Stimulated activated memory B cell treated with anti-CD40 and anti-IgM and Interleukin-4, amounts not matched to agents 10 μg/mL and 1 μg/mL and 100 μg/mL, for 72 hours (primary cell): ENCODE measurements at regions not wholly inside any gene's neighbourhood (a gene's known extent, or its start where the extent isn't known, plus 50 kb on each side); places are given as distances from the start of the nearest gene placed in this dataset.
"Not testable (repeated sequence)": the region's sequence is repeated elsewhere in the genome, so short reads cannot be mapped to it uniquely, and the experiment has no call there.

Experiments
- ATAC-seq: fragments of 150-1000 bp; cut with Tn5 transposase; 2 replicates; pipeline ENCODE4 v1.10.0; 2021
- H3K27ac Mint-ChIP-seq: one replicate; pipeline ENCODE4 v1.8.0; 2022; ENCODE audit warnings: mild to moderate bottlenecking, mixed read lengths
- H3K27me3 Mint-ChIP-seq: one replicate; pipeline ENCODE4 v1.8.0; 2022; ENCODE audit warnings: mixed read lengths
- H3K36me3 Mint-ChIP-seq: one replicate; pipeline ENCODE4 v1.8.0; 2022; ENCODE audit warnings: mixed read lengths
- H3K4me1 Mint-ChIP-seq: one replicate; pipeline ENCODE4 v1.8.0; 2022; ENCODE audit warnings: mixed read lengths
- H3K4me3 Mint-ChIP-seq: one replicate; pipeline ENCODE4 v1.8.0; 2022; ENCODE audit warnings: mild to moderate bottlenecking, moderate library complexity, mixed read lengths
- H3K9me3 Mint-ChIP-seq: one replicate; pipeline ENCODE4 v1.8.0; 2022; ENCODE audit warnings: mixed read lengths

DNA sequence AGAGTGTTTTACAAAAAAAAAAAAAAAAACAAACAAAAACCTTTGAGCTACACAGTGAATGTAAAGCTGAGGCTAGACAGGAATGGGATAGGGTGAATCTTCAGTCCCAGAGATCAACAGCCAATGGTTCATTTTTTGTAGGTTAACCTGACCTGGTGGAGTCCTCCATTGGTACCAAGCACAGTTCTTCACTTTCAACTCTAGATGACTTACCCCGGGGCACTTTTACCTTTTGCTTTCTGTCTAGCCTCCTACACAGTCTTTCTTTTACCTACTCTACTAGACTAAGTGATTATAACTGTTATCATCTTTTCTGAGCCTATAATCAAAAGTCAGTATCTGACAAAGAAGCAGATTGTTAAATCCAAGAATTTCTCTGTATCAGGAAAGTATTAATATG is 50.9 kb downstream of the ANXA2R start:
- ATAC-seq: no peak
- Mint-ChIP-seq H3K27ac (no peak overlapping the region), H3K4me1 (peaks cover 38% of the 10 kb centered on the region), H3K9me3 (no peaks in the 10 kb centered on the region), H3K27me3 (no peaks in the 10 kb centered on the region), H3K4me3 (no peak overlapping the region), H3K36me3 (peaks cover 12% of the 10 kb centered on the region)

DNA sequence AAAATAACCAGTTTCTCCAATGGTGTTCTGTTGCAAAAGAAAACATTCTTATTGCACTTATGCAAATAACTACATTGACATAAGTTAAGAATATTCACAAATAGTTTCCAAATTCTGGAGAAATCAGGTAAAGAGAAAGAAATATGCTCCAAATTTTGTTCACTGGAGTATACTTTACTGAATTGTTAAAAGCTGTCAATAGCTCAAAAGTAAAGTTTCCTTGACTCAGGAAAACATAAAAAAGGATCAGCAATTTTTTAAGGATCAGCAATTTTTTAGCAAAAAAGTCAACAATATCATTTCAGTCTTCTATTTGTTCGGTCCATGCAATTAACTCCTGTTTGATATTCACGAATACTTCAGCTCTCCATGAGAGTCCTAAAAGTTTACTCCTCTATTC is 51.6 kb downstream of the ANXA2R start:
- H3K9me3 Mint-ChIP-seq: no peaks in the 10 kb centered on the region
- no peak overlapping the region for H3K27ac Mint-ChIP-seq
- peaks cover 12% of the 10 kb centered on the region for H3K36me3 Mint-ChIP-seq
- H3K4me1 Mint-ChIP-seq: peaks cover 31% of the 10 kb centered on the region
- H3K4me3 Mint-ChIP-seq: no peak overlapping the region
- no peaks in the 10 kb centered on the region for H3K27me3 Mint-ChIP-seq
- no peak for ATAC-seq

DNA sequence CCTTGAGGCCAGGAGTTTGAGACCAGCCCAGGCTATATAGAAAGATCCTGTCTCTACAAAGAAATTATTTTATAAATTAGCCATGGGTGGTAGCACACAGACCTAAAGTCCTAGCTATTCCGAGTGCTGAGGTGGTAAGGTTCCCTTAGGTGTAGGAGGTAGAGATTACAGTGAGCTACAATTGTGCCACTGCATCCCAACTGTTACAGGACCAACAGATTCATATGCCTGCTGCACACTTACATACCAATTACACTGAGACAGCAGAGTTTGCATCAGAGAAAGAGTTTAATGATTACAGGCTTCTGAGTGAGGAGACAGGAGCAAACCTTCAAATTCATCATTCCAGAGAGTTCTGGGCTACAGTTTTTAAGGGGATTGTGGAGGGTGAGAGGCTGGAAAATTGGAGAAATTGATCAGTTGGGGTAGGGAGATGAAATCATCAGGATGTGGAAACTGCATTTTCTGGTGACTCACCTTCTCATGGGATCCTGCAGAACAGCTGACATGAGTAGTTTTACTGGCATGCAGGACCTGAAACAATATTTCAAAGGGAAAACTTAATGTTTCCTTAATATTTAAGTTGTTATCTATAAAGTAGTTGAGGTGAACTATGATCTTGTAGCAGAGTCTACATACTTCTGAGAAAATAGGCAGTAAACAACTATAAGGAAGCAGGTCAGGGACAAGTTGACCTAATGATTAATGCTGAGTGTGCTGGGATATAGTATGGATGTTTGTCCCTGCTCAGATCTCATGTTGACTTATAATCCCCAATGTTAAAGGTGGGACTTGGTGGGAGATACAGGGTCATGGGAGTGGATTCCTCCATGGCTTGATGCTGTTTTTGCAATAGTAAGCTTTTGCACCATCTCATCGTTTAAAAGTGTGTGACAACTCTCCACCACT is 54.7 kb downstream of the ANXA2R start:
- Mint-ChIP-seq H3K36me3 (peaks cover 12% of the 10 kb centered on the region), H3K4me1 (peaks cover 21% of the 10 kb centered on the region), H3K4me3 (no peak overlapping the region), H3K27me3 (no peaks in the 10 kb centered on the region), H3K9me3 (no peaks in the 10 kb centered on the region), H3K27ac (no peak overlapping the region)
- no peak for ATAC-seq

DNA sequence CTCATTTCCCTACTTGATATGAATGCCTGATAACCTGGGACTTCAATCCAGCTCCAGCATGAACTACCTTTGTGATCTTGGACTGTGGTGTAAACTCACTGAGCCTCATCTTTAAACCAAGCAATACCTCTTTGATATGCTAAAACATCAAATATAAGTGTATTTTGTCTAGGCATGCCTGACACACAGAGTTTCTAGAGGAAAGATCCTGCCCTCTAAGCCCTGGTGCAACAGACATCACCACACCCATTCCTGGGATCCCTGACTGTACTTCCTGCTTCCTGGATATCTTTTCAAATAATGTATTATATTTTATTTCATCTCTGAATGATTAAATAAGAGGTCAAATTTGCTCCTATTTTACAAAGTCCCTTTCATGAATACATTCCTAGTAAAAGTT is 55.8 kb downstream of the ANXA2R start:
- Mint-ChIP-seq H3K27ac (no peak overlapping the region), H3K36me3 (peaks cover 12% of the 10 kb centered on the region), H3K4me3 (no peak overlapping the region), H3K27me3 (no peaks in the 10 kb centered on the region), H3K9me3 (no peaks in the 10 kb centered on the region), H3K4me1 (peaks cover 10% of the 10 kb centered on the region)
- no peak for ATAC-seq

DNA sequence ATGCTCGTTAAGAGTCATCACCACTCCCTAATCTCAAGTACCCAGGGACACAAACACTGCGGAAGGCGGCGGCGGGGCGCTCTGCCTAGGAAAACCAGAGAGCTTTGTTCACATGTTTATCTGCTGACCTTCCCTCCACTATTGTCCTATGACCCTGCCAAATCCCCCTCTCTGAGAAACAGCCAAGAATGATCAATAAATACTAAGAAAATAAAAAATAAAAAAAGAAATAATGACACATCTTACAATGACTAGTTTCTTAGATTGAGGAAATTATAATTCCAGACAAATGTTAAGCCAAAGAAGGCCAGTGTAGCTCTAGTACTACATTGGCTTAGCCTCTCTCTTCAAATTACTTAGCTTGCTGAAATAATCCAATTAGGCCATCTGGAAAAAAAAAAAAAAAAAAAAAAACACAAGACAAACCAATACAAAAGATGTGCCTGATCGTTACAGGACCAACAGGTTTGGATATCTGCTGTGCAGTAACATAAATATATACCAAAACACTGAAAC is 58.0 kb downstream of the ANXA2R start:
- Mint-ChIP-seq H3K4me3 (no peak overlapping the region), H3K27ac (no peak overlapping the region), H3K36me3 (peaks cover 4% of the 10 kb centered on the region), H3K27me3 (no peaks in the 10 kb centered on the region), H3K9me3 (no peaks in the 10 kb centered on the region), H3K4me1 (peaks cover under 1% of the 10 kb centered on the region)
- ATAC-seq: no peak

DNA sequence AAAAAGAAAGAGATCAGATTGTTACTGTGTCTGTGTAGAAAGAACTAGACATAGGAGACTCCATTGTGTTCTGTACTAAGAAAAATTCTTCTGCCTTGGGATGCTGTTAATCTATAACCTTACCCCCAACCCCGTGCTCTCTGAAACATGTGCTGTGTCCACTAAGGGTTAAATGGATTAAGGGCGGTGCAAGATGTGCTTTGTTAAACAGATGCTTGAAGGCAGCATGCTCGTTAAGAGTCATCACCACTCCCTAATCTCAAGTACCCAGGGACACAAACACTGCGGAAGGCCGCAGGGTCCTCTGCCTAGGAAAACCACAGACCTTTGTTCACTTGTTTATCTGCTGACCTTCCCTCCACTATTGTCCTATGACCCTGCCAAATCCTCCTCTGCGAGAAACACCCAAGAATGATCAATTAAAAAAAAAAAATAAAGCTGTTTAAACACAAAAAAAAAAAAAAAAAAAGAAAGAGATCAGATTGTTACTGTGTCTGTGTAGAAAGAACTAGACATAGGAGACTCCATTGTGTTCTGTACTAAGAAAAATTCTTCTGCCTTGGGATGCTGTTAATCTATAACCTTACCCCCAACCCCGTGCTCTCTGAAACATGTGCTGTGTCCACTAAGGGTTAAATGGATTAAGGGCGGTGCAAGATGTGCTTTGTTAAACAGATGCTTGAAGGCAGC is 58.6 kb downstream of the ANXA2R start:
- H3K4me1 Mint-ChIP-seq, H3K36me3 Mint-ChIP-seq, ATAC-seq, H3K9me3 Mint-ChIP-seq, H3K27me3 Mint-ChIP-seq, H3K4me3 Mint-ChIP-seq, H3K27ac Mint-ChIP-seq: not testable (repeated sequence)

- not testable (repeated sequence) for H3K9me3 Mint-ChIP-seq, H3K27me3 Mint-ChIP-seq, H3K4me1 Mint-ChIP-seq, ATAC-seq, H3K27ac Mint-ChIP-seq, H3K36me3 Mint-ChIP-seq, H3K4me3 Mint-ChIP-seq
Measured at GRCh38 chr5:42981015-42981414, 59.1 kb downstream of the ANXA2R start.

- not testable (repeated sequence) for H3K4me3 Mint-ChIP-seq, H3K9me3 Mint-ChIP-seq, H3K27ac Mint-ChIP-seq, ATAC-seq, H3K36me3 Mint-ChIP-seq, H3K27me3 Mint-ChIP-seq, H3K4me1 Mint-ChIP-seq
Measured at GRCh38 chr5:42980391-42980790, 59.7 kb downstream of the ANXA2R start.

DNA sequence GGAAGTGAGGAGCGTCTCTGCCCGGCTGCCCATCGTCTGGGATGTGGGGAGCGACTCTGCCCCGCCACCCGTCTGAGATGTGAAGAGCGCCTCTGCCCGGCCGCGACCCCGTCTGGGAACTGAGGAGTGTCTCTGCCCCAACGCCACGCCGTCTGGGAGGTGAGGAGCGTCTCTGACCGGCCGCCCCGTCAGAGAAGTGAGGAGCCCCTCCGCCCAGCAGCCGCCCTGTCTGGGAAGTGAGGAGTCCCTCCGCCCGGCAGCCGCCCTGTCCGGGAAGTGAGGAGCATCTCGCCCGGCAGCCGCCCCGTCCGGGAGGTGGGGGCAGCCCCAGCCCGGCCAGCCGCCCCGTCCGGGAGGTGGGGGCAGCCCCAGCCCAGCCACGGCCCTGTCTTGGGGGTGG is 60.9 kb downstream of the ANXA2R start:
- H3K4me3 Mint-ChIP-seq, H3K27me3 Mint-ChIP-seq: not testable (repeated sequence)

DNA sequence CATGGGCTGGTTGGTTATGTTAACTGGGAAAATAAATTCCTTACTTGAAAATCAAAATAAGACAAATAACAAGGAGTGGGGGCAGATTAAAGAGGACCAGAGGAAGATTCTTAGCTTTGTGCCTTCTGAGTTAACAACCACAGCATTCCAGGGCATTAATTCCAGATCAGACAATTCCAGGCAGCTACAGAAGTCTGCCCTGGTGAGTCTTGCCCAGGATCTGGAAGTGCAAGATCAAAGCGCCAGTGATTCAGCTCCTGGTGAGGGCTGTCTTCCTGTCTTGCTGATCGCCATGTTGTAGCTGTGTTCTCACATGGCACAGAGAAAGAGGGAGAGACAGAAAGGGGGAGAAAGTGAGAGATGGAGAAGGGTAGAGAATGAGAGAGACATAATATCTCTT is 65.6 kb downstream of the ANXA2R start:
- ATAC-seq: no peak
- peaks cover 10% of the 10 kb centered on the region for H3K36me3 Mint-ChIP-seq

More for the DNA sequence above, 60.9 kb downstream of the ANXA2R start:
- not testable (repeated sequence) for H3K27ac Mint-ChIP-seq, H3K36me3 Mint-ChIP-seq, H3K4me1 Mint-ChIP-seq, H3K9me3 Mint-ChIP-seq, ATAC-seq

GRCh38 chr5:42970636-42971559 is 69.2 kb downstream of the ANXA2R start:
- H3K27me3 Mint-ChIP-seq: no peaks in the 10 kb centered on the region
- H3K4me3 Mint-ChIP-seq: no peak overlapping the region
- no peak for ATAC-seq
- H3K36me3 Mint-ChIP-seq: peaks cover 10% of the 10 kb centered on the region
- no peak overlapping the region for H3K27ac Mint-ChIP-seq
- H3K4me1 Mint-ChIP-seq: no peaks in the 10 kb centered on the region
- H3K9me3 Mint-ChIP-seq: no peaks in the 10 kb centered on the region

More for the DNA sequence above, 65.6 kb downstream of the ANXA2R start:
- no peak overlapping the region for H3K27ac Mint-ChIP-seq
- no peaks in the 10 kb centered on the region for H3K27me3 Mint-ChIP-seq
- no peak overlapping the region for H3K4me3 Mint-ChIP-seq
- no peaks in the 10 kb centered on the region for H3K4me1 Mint-ChIP-seq
- H3K9me3 Mint-ChIP-seq: no peaks in the 10 kb centered on the region

GRCh38 chr5:42965934-42966333 is 74.2 kb downstream of the ANXA2R start:
- no peak overlapping the region for H3K4me3 Mint-ChIP-seq
- ATAC-seq: no peak

GRCh38 chr5:42963412-42963811 is 76.7 kb downstream of the ANXA2R start:
- no peak overlapping the region for H3K27ac Mint-ChIP-seq
- H3K4me1 Mint-ChIP-seq: no peaks in the 10 kb centered on the region
- ATAC-seq: no peak

More at GRCh38 chr5:42965934-42966333, 74.2 kb downstream of the ANXA2R start:
- no peak overlapping the region for H3K27ac Mint-ChIP-seq
- no peaks in the 10 kb centered on the region for H3K4me1 Mint-ChIP-seq
- no peaks in the 10 kb centered on the region for H3K36me3 Mint-ChIP-seq
- H3K27me3 Mint-ChIP-seq: no peaks in the 10 kb centered on the region
- H3K9me3 Mint-ChIP-seq: no peaks in the 10 kb centered on the region

GRCh38 chr5:42962124-42962523 is 78.0 kb downstream of the ANXA2R start:
- Mint-ChIP-seq H3K4me3 (no peak overlapping the region), H3K4me1 (no peaks in the 10 kb centered on the region), H3K27ac (no peak overlapping the region), H3K36me3 (no peaks in the 10 kb centered on the region), H3K9me3 (no peaks in the 10 kb centered on the region), H3K27me3 (no peaks in the 10 kb centered on the region)
- ATAC-seq: no peak

More at GRCh38 chr5:42963412-42963811, 76.7 kb downstream of the ANXA2R start:
- H3K4me3 Mint-ChIP-seq: no peak overlapping the region
- no peaks in the 10 kb centered on the region for H3K27me3 Mint-ChIP-seq
- no peaks in the 10 kb centered on the region for H3K9me3 Mint-ChIP-seq
- no peaks in the 10 kb centered on the region for H3K36me3 Mint-ChIP-seq

GRCh38 chr5:42960506-42960905 is 79.6 kb downstream of the ANXA2R start:
- H3K27ac Mint-ChIP-seq: no peak overlapping the region

More at GRCh38 chr5:42960506-42960905, 79.6 kb downstream of the ANXA2R start:
- no peaks in the 10 kb centered on the region for H3K4me1 Mint-ChIP-seq
- H3K36me3 Mint-ChIP-seq: no peaks in the 10 kb centered on the region
- no peak overlapping the region for H3K4me3 Mint-ChIP-seq
- ATAC-seq: no peak
- H3K27me3 Mint-ChIP-seq: no peaks in the 10 kb centered on the region
- H3K9me3 Mint-ChIP-seq: no peaks in the 10 kb centered on the region
